HG03565 (cell line): ENCODE measurements at regions not wholly inside any gene's neighbourhood (a gene's known extent, or its start where the extent isn't known, plus 50 kb on each side); places are given as distances from the start of the nearest gene placed in this dataset.
A peak's percentile ranks its signal among the peaks of the same experiment; 100 is the strongest.

Experiments
- ATAC-seq: cut with Tn5 transposase; IDR thresholded peaks from one replicate; pipeline ENCODE4 v1.9.1; 2021; ENCODE audit warnings: mild to moderate bottlenecking, moderate library complexity; ENCODE audit not compliant: unreplicated experiment

- no peak for ATAC-seq
These were observed 264.0 kb upstream of the PLEKHG7 start for GRCh38 chr12:92438641-92439419.

- ATAC-seq = no peak
These were observed 265.3 kb upstream of the PLEKHG7 start for GRCh38 chr12:92437452-92437851.

GRCh38 chr12:92436856-92437255 lies 265.9 kb upstream of the PLEKHG7 start:
- no peak for ATAC-seq

GRCh38 chr12:92434607-92435025 lies 268.2 kb upstream of the PLEKHG7 start:
- no peak for ATAC-seq

- ATAC-seq = peak; percentile 50
These were observed 269.9 kb upstream of the PLEKHG7 start for GRCh38 chr12:92432724-92433441.

- peak; percentile 34 for ATAC-seq
These were observed 271.6 kb upstream of the PLEKHG7 start for GRCh38 chr12:92431146-92431545.

GRCh38 chr12:92426332-92426731 lies 276.5 kb upstream of the PLEKHG7 start:
- ATAC-seq = no peak

- ATAC-seq = no peak
These were observed 277.6 kb upstream of the PLEKHG7 start for GRCh38 chr12:92425165-92425564.

GRCh38 chr12:92424338-92424737 lies 278.5 kb upstream of the PLEKHG7 start:
- ATAC-seq = no peak

- no peak for ATAC-seq
These were observed 276.1 kb upstream of the BTG1 start for GRCh38 chr12:92421701-92422100.

- ATAC-seq = no peak
These were observed 275.4 kb upstream of the BTG1 start for GRCh38 chr12:92421042-92421441.

GRCh38 chr12:92419201-92419600 lies 273.6 kb upstream of the BTG1 start:
- no peak for ATAC-seq

GRCh38 chr12:92418381-92418780 lies 272.7 kb upstream of the BTG1 start:
- ATAC-seq = no peak

- ATAC-seq = no peak
These were observed 271.7 kb upstream of the BTG1 start for GRCh38 chr12:92417373-92417772.

- ATAC-seq = no peak
These were observed 270.8 kb upstream of the BTG1 start for GRCh38 chr12:92416385-92416812.

- no peak for ATAC-seq
These were observed 268.8 kb upstream of the BTG1 start for GRCh38 chr12:92414170-92415070.

- no peak for ATAC-seq
These were observed 267.6 kb upstream of the BTG1 start for GRCh38 chr12:92413286-92413685.

GRCh38 chr12:92412856-92413255 lies 267.2 kb upstream of the BTG1 start:
- no peak for ATAC-seq

- ATAC-seq = no peak
These were observed 266.0 kb upstream of the BTG1 start for GRCh38 chr12:92411687-92412086.

- ATAC-seq = no peak
These were observed 262.6 kb upstream of the BTG1 start for GRCh38 chr12:92408072-92408900.
